ENCODE measurements at regions not wholly inside any gene's neighbourhood (a gene's known extent, or its start where the extent isn't known, plus 50 kb on each side); places are given as distances from the start of the nearest gene placed in this dataset.

GRCh38 chr3:176412771-176413170, 784.5 kb downstream of the TBL1XR1 start:
- TF ChIP-seq GABPA (IDR thresholded peaks at IDR 0.05; ENCODE audit: low read depth) (no peak), CTCF (IDR thresholded peaks at IDR 0.05; ENCODE audit: insufficient read depth, low read length) (no peak), REST (IDR thresholded peaks at IDR 0.05; ENCODE audit: insufficient replicate concordance, low read depth) (no peak)
